ENCODE measurements at regions not wholly inside any gene's neighbourhood (a gene's known extent, or its start where the extent isn't known, plus 50 kb on each side); places are given as distances from the start of the nearest gene placed in this dataset.

DNA sequence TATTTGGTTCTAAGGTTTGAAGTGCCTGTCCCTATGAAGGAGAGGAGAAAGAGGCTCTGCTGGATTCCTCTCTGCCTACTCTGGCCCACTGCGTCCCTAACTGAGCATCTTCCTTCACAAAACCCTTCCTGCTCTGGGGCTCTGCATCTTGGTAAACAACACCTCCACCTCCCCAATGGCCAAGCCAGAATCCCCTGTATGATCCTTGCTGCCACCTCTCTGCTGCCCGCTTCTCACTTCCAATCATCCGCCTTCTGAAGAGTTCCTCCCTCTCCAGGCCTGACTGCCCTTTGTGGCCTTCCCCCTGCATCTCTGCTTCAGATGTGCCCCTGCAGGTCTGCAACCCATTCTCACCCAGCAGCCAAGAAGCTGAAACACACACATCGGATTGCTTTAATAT is 110.6 kb upstream of the RPH3A start:
- TF ChIP-seq, protein P1, sequence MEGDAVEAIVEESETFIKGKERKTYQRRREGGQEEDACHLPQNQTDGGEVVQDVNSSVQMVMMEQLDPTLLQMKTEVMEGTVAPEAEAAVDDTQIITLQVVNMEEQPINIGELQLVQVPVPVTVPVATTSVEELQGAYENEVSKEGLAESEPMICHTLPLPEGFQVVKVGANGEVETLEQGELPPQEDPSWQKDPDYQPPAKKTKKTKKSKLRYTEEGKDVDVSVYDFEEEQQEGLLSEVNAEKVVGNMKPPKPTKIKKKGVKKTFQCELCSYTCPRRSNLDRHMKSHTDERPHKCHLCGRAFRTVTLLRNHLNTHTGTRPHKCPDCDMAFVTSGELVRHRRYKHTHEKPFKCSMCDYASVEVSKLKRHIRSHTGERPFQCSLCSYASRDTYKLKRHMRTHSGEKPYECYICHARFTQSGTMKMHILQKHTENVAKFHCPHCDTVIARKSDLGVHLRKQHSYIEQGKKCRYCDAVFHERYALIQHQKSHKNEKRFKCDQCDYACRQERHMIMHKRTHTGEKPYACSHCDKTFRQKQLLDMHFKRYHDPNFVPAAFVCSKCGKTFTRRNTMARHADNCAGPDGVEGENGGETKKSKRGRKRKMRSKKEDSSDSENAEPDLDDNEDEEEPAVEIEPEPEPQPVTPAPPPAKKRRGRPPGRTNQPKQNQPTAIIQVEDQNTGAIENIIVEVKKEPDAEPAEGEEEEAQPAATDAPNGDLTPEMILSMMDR (conservative IDR thresholded peaks at IDR 0.05; ENCODE audit: low read depth, low read length), result no peak
- TF ChIP-seq EZH2phosphoT487 (IDR thresholded peaks at IDR 0.05; ENCODE audit: borderline replicate concordance, low read length), result no peak
- no peak for TF ChIP-seq EZH2 (IDR thresholded peaks at IDR 0.05; ENCODE audit: low read length, unreplicated experiment)

Data from PC-3 (cell line).